Prostate gland (tissue), 2 donors: ENCODE measurements at regions not wholly inside any gene's neighbourhood (a gene's known extent, or its start where the extent isn't known, plus 50 kb on each side); places are given as distances from the start of the nearest gene placed in this dataset.

ENCODE experiments used
- DNase-seq: peaks from one replicate; pipeline ENCODE4 v3.0.0-alpha.2; 2019; ENCODE audit warnings: low spot score
- H3K27ac ChIP-seq, 2 donors: fragments of 200-600 bp; sonication (generic); 2 replicates each; pipeline ENCODE4 v1.5.1; 2017 to 2019
- H3K27me3 ChIP-seq: fragments of 200-600 bp; sonication (generic); replicated peaks from 2 replicates; pipeline ENCODE4 v1.5.1; 2019; ENCODE audit not compliant: insufficient read depth
- H3K36me3 ChIP-seq, 2 donors: fragments of 200-600 bp; sonication (generic); 1 replicate in 1 of 2; 2 replicates in 1 of 2; pipeline versions ENCODE4 v1.5.1 to v1.8.1; 2017 to 2019
- H3K4me1 ChIP-seq: fragments of 200-600 bp; sonication (generic); replicated peaks from 2 replicates; pipeline ENCODE4 v1.5.1; 2019
- H3K4me3 ChIP-seq, 2 donors: fragments of 200-600 bp; sonication (generic); 2 replicates each; pipeline ENCODE4 v1.5.1; 2017 to 2019
- H3K9me3 ChIP-seq: fragments of 200-600 bp; sonication (generic); 2 replicates; pipeline ENCODE4 v1.5.1; 2017
- CTCF ChIP-seq, 4 experiments: fragments of 200-600 bp in 2 of 4; fragments of 450-650 bp in 2 of 4; sonication (generic) in 2 of 4; IDR thresholded peaks; 1 replicate in 3 of 4; 2 replicates in 1 of 4; pipeline ENCODE4 v1.5.1; 2016 to 2019; ENCODE audit warnings: antibody characterized with exemption in 4 of 4, mild to moderate bottlenecking in 2 of 4, moderate library complexity in 2 of 4
- POLR2A ChIP-seq: fragments of 450-650 bp; IDR thresholded peaks from one replicate; pipeline ENCODE4 v1.6.1; 2016; ENCODE audit warnings: antibody characterized with exemption, mild to moderate bottlenecking
- POLR2AphosphoS5 ChIP-seq: sonication (generic); formaldehyde crosslinking; IDR thresholded peaks from one replicate; pipeline ENCODE4 v1.6.1; 2017; ENCODE audit warnings: antibody characterized with exemption
- WGBS: methylation state at CpG from one replicate; pipeline ENCODE4 v1.1.5; 2018; 5-methylcytosine and 5-hydroxymethylcytosine counted together
- intact Hi-C: fragments of 100-400 bp; cut with DNase I; formaldehyde crosslinking; loops from one replicate; pipeline ENCODE4 v1.14.2; 2022

- intact Hi-C loops = no loop called here
- Histone ChIP-seq H3K4me1 (no peaks in the 10 kb centered on the region), H3K9me3 (no peaks in the 10 kb centered on the region), H3K36me3 (no peaks in the 10 kb centered on the region), H3K4me3 (no peak overlapping the region), H3K27ac (no peak overlapping the region), H3K27me3 (no peaks in the 10 kb centered on the region)
- TF ChIP-seq CTCF (IDR thresholded peaks at IDR 0.05) (no peak), POLR2AphosphoS5 (no peak), POLR2A (no peak)
- 41% methylated on average over 1 of the region's 1 CpG for WGBS
- DNase-seq = no peak
Observed at GRCh38 chr15:94135486-94136147, 95.7 kb upstream of the MCTP2 start.

- Histone ChIP-seq H3K4me3 (no peak overlapping the region), H3K9me3 (no peaks in the 10 kb centered on the region), H3K4me1 (no peaks in the 10 kb centered on the region), H3K36me3 (no peaks in the 10 kb centered on the region), H3K27me3 (no peaks in the 10 kb centered on the region), H3K27ac (no peak overlapping the region)
- TF ChIP-seq POLR2A (no peak), CTCF (IDR thresholded peaks at IDR 0.05) (no peak), POLR2AphosphoS5 (no peak)
- intact Hi-C loops = no loop called here
- no peak for DNase-seq
Observed at GRCh38 chr15:94131875-94132274, 99.5 kb upstream of the MCTP2 start.

GRCh38 chr15:94130504-94130903 is 100.9 kb upstream of the MCTP2 start:
- Histone ChIP-seq H3K4me3 (no peak overlapping the region), H3K27ac (no peak overlapping the region), H3K4me1 (no peaks in the 10 kb centered on the region), H3K9me3 (no peaks in the 10 kb centered on the region), H3K36me3 (no peaks in the 10 kb centered on the region), H3K27me3 (no peaks in the 10 kb centered on the region)
- 89% methylated on average over 4 of the region's 4 CpGs for WGBS
- TF ChIP-seq POLR2A = no peak
- no peak for DNase-seq
- intact Hi-C loops = no loop called here

GRCh38 chr15:94127006-94127405 is 104.4 kb upstream of the MCTP2 start:
- Histone ChIP-seq H3K4me1 (no peaks in the 10 kb centered on the region), H3K27me3 (no peaks in the 10 kb centered on the region), H3K36me3 (no peaks in the 10 kb centered on the region), H3K4me3 (no peak overlapping the region), H3K27ac (no peak overlapping the region), H3K9me3 (no peaks in the 10 kb centered on the region)
- intact Hi-C loops = loop anchor here (10.0 kb wide), 1 partner anchor 1332 kb away; no protein-coding TSS in a partner anchor
- no peak for DNase-seq
- TF ChIP-seq CTCF (IDR thresholded peaks at IDR 0.05) (no peak), POLR2A (no peak), POLR2AphosphoS5 (no peak)
- 77% methylated on average over 3 of the region's 3 CpGs for WGBS

- Histone ChIP-seq H3K4me3 (no peak overlapping the region), H3K27ac (no peak overlapping the region), H3K27me3 (no peaks in the 10 kb centered on the region), H3K36me3 (no peaks in the 10 kb centered on the region), H3K9me3 (no peaks in the 10 kb centered on the region), H3K4me1 (no peaks in the 10 kb centered on the region)
- intact Hi-C loops = loop anchor here (10.0 kb wide), 1 partner anchor 1331 kb away; no protein-coding TSS in a partner anchor
- TF ChIP-seq POLR2A (no peak), CTCF (IDR thresholded peaks at IDR 0.05) (no peak), POLR2AphosphoS5 (no peak)
- 69% methylated on average over 2 of the region's 2 CpGs for WGBS
- no peak for DNase-seq
Observed at GRCh38 chr15:94125698-94126097, 105.7 kb upstream of the MCTP2 start.
